ENCODE measurements at regions not wholly inside any gene's neighbourhood (a gene's known extent, or its start where the extent isn't known, plus 50 kb on each side); places are given as distances from the start of the nearest gene placed in this dataset.
"Not testable (repeated sequence)": the region's sequence is repeated elsewhere in the genome, so short reads cannot be mapped to it uniquely, and the experiment has no call there.

DNA sequence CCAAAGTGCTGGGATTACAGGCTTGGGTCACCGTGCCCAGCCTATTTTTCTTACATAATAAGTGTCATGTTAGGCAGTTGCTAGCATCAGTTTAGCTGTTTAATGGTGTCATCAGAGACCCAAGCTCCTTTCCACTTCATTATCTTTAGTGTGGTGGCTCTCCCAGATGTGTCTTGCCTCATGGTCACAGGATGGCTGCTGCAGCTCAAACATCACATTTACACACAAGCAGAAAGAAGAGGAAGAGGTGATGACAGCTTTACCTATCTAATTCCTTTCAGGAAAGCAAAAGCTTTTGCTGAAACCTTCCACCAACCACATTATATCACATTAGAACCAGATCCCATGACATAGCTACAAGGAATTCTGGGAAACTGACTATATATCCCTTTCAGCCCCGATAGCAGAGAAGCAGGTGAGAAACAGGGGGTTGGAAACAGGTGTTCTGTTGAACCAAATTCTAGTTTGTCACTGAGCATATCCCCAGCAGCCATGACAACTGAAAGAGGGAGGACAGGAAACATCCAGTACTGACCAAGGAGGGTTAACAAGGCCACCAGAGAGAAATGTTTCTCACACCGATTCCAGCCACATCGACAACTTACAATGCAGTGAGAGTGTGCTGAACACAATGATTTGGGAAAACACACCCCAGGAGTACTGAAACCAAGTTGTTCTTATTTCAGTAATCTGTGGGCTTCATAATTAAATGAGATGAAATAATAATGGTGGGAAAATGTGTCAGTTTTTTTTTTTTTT is 617.0 kb downstream of the UQCRFS1 start:
- no peak for DNase-seq (ENCODE audit: extremely low spot score)
- ChIA-PET CTCF (no interaction called here), POLR2A (no interaction called here)
- TF ChIP-seq TARDBP (IDR thresholded peaks at IDR 0.05): no peak
- TF ChIP-seq ZNF384 (IDR thresholded peaks at IDR 0.05): no peak
- no peak for TF ChIP-seq NFRKB (IDR thresholded peaks at IDR 0.05)
- TF ChIP-seq ELF4 (IDR thresholded peaks at IDR 0.05): no peak
- TF ChIP-seq ARNT (IDR thresholded peaks at IDR 0.05): no peak
- TF ChIP-seq LEF1 (IDR thresholded peaks at IDR 0.05; ENCODE audit: borderline replicate concordance): no peak
- no peak for TF ChIP-seq FOXM1 (IDR thresholded peaks at IDR 0.05; ENCODE audit: borderline replicate concordance)
- TF ChIP-seq SP1 (IDR thresholded peaks at IDR 0.05): no peak
- no peak for TF ChIP-seq FOXA1 (IDR thresholded peaks at IDR 0.05)
- TF ChIP-seq BHLHE40 (IDR thresholded peaks at IDR 0.05; ENCODE audit: borderline replicate concordance): no peak
- no peak for TF ChIP-seq PKNOX1 (IDR thresholded peaks at IDR 0.05)
- no peak for TF ChIP-seq SUZ12 (IDR thresholded peaks at IDR 0.05)
- no peak for TF ChIP-seq CTBP1 (IDR thresholded peaks at IDR 0.05; ENCODE audit: borderline replicate concordance)
- TF ChIP-seq HDGF (IDR thresholded peaks at IDR 0.05; ENCODE audit: borderline replicate concordance): no peak
- no peak for TF ChIP-seq FOXK2 (IDR thresholded peaks at IDR 0.05)

DNA sequence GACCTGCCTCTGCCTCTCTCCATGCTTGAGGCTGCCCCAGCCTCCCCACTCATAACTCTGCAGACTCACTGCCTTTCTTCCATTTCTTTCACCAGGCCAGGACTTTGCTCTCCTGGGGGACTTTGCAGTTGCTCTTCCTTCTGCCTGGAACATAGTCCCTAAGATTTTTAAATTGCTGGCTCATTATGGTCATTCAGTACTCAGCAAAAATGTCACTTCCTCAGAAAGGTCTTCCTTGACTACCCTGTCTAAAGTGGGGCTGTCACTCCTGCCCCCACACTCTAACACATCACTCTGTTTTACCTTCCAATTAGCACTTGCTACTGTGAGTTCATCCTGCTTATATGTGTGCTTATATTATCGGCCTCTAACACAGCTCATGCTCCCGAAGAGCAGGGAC is 618.2 kb downstream of the UQCRFS1 start:
- ChIA-PET CTCF (no interaction called here), POLR2A (no interaction called here)
- TF ChIP-seq BHLHE40 (IDR thresholded peaks at IDR 0.05; ENCODE audit: borderline replicate concordance) (no peak), ELF4 (IDR thresholded peaks at IDR 0.05) (no peak), SP1 (IDR thresholded peaks at IDR 0.05) (no peak), TARDBP (IDR thresholded peaks at IDR 0.05) (no peak), SUZ12 (IDR thresholded peaks at IDR 0.05) (no peak), NFRKB (IDR thresholded peaks at IDR 0.05) (no peak), CTBP1 (IDR thresholded peaks at IDR 0.05; ENCODE audit: borderline replicate concordance) (no peak), FOXA1 (IDR thresholded peaks at IDR 0.05) (no peak), L3MBTL2 (conservative IDR thresholded peaks at IDR 0.05) (no peak), ZNF384 (IDR thresholded peaks at IDR 0.05) (no peak)
- DNase-seq (ENCODE audit: extremely low spot score): no peak

- DNase-seq (ENCODE audit: extremely low spot score); CTCF ChIA-PET; POLR2A ChIA-PET: not testable (repeated sequence)
These were observed 623.0 kb downstream of the UQCRFS1 start for GRCh38 chr19:28589991-28590411.

DNA sequence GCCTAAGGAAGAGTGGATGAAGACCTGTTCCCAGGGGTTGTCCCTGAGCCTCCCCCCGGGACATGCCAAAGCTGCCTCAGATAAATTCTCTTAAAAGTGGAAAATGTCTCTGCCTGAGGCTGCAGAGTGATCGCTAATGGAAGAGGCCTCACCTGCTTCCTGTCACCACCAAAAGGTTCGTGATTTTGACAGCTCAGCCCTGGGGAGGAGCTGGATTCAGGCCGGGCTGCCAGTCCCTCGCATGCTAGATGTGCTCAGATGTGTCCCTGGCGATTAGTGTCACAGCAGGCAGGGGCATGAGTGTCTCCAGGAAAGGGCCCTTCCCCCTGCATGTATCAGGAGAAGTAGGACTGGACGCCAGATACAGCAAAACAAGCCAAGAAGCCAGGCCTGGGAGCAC is 626.5 kb downstream of the UQCRFS1 start:
- ChIA-PET CTCF (no interaction called here), POLR2A (no interaction called here)

GRCh38 chr19:28585796-28586195 is 627.2 kb downstream of the UQCRFS1 start:
- DNase-seq (ENCODE audit: extremely low spot score): no peak
- ChIA-PET POLR2A (no interaction called here), CTCF (no interaction called here)
- TF ChIP-seq TARDBP (IDR thresholded peaks at IDR 0.05) (no peak), SP1 (IDR thresholded peaks at IDR 0.05) (no peak), FOXM1 (IDR thresholded peaks at IDR 0.05; ENCODE audit: borderline replicate concordance) (no peak), HDGF (IDR thresholded peaks at IDR 0.05; ENCODE audit: borderline replicate concordance) (no peak), BHLHE40 (IDR thresholded peaks at IDR 0.05; ENCODE audit: borderline replicate concordance) (no peak), CTBP1 (IDR thresholded peaks at IDR 0.05; ENCODE audit: borderline replicate concordance) (no peak), SUZ12 (IDR thresholded peaks at IDR 0.05) (no peak), ELF4 (IDR thresholded peaks at IDR 0.05) (no peak), PKNOX1 (IDR thresholded peaks at IDR 0.05) (no peak), NFRKB (IDR thresholded peaks at IDR 0.05) (no peak), ZNF384 (IDR thresholded peaks at IDR 0.05) (no peak), ARNT (IDR thresholded peaks at IDR 0.05) (no peak), LEF1 (IDR thresholded peaks at IDR 0.05; ENCODE audit: borderline replicate concordance) (no peak), FOXA1 (IDR thresholded peaks at IDR 0.05) (no peak), FOXK2 (IDR thresholded peaks at IDR 0.05) (no peak)

More for the DNA sequence above, 626.5 kb downstream of the UQCRFS1 start:
- DNase-seq (ENCODE audit: extremely low spot score): no peak
- TF ChIP-seq L3MBTL2 (conservative IDR thresholded peaks at IDR 0.05): no peak
- TF ChIP-seq NFRKB (IDR thresholded peaks at IDR 0.05): no peak
- no peak for TF ChIP-seq HDGF (IDR thresholded peaks at IDR 0.05; ENCODE audit: borderline replicate concordance)
- no peak for TF ChIP-seq ELF4 (IDR thresholded peaks at IDR 0.05)
- no peak for TF ChIP-seq FOXA1 (IDR thresholded peaks at IDR 0.05)
- no peak for TF ChIP-seq ZNF384 (IDR thresholded peaks at IDR 0.05)
- TF ChIP-seq FOXM1 (IDR thresholded peaks at IDR 0.05; ENCODE audit: borderline replicate concordance): no peak
- TF ChIP-seq SP1 (IDR thresholded peaks at IDR 0.05): no peak
- TF ChIP-seq LEF1 (IDR thresholded peaks at IDR 0.05; ENCODE audit: borderline replicate concordance): no peak
- no peak for TF ChIP-seq ARNT (IDR thresholded peaks at IDR 0.05)
- no peak for TF ChIP-seq FOXK2 (IDR thresholded peaks at IDR 0.05)
- TF ChIP-seq CTBP1 (IDR thresholded peaks at IDR 0.05; ENCODE audit: borderline replicate concordance): no peak
- TF ChIP-seq TARDBP (IDR thresholded peaks at IDR 0.05): no peak
- TF ChIP-seq PKNOX1 (IDR thresholded peaks at IDR 0.05): no peak
- TF ChIP-seq SUZ12 (IDR thresholded peaks at IDR 0.05): no peak
- no peak for TF ChIP-seq BHLHE40 (IDR thresholded peaks at IDR 0.05; ENCODE audit: borderline replicate concordance)

DNA sequence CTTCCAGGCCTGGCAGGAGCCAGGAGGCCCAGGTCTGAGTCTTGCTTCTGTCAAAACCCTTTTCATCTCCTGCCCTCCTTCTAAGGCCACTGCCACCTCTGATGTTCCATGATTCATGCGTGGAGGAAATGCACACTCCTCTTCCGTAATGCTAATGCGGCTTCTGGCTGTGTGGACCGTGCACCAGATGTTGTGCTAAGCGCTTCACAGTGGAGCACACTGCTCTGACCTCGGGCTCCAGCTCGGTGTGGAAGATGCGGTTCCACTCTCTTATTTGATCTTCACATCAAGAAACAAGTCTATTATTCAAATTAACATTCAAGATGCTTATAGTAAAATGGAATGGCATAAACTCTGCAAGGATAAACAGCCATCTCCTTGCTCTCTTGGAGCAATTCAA is 629.2 kb downstream of the UQCRFS1 start:
- ChIA-PET POLR2A (no interaction called here), CTCF (no interaction called here)
- TF ChIP-seq FOXM1 (IDR thresholded peaks at IDR 0.05; ENCODE audit: borderline replicate concordance) (no peak), CTBP1 (IDR thresholded peaks at IDR 0.05; ENCODE audit: borderline replicate concordance) (no peak), FOXK2 (IDR thresholded peaks at IDR 0.05) (no peak), L3MBTL2 (conservative IDR thresholded peaks at IDR 0.05) (no peak), PKNOX1 (IDR thresholded peaks at IDR 0.05) (no peak), NFRKB (IDR thresholded peaks at IDR 0.05) (no peak), TARDBP (IDR thresholded peaks at IDR 0.05) (no peak), SUZ12 (IDR thresholded peaks at IDR 0.05) (no peak), ELF4 (IDR thresholded peaks at IDR 0.05) (no peak), LEF1 (IDR thresholded peaks at IDR 0.05; ENCODE audit: borderline replicate concordance) (no peak), SP1 (IDR thresholded peaks at IDR 0.05) (no peak), ZNF384 (IDR thresholded peaks at IDR 0.05) (no peak)
- no peak for DNase-seq (ENCODE audit: extremely low spot score)
